HG03060 (cell line): ENCODE measurements at regions not wholly inside any gene's neighbourhood (a gene's known extent, or its start where the extent isn't known, plus 50 kb on each side); places are given as distances from the start of the nearest gene placed in this dataset.
"Not testable (repeated sequence)": the region's sequence is repeated elsewhere in the genome, so short reads cannot be mapped to it uniquely, and the experiment has no call there.

ENCODE experiments used
- ATAC-seq: cut with Tn5 transposase; IDR thresholded peaks from one replicate; pipeline ENCODE4 v1.9.1; 2021; ENCODE audit warnings: low read depth, moderate number of reproducible peaks; ENCODE audit not compliant: unreplicated experiment

- ATAC-seq: no peak
Observed at GRCh38 chr2:198654646-198655045, 803.1 kb downstream of the SATB2 start.

GRCh38 chr2:198653311-198653710, 804.4 kb downstream of the SATB2 start:
- no peak for ATAC-seq

GRCh38 chr2:198652461-198652860, 805.3 kb downstream of the SATB2 start:
- no peak for ATAC-seq

- ATAC-seq: no peak
Observed at GRCh38 chr2:198645816-198646215, 811.9 kb downstream of the SATB2 start.

- no peak for ATAC-seq
Observed at GRCh38 chr2:198641161-198641560, 816.6 kb downstream of the SATB2 start.

- ATAC-seq: no peak
Observed at GRCh38 chr2:198640463-198640862, 817.3 kb downstream of the SATB2 start.

GRCh38 chr2:198639580-198639979, 818.2 kb downstream of the SATB2 start:
- no peak for ATAC-seq

GRCh38 chr2:198638577-198638976, 819.2 kb downstream of the SATB2 start:
- no peak for ATAC-seq

GRCh38 chr2:198630384-198630783, 826.0 kb downstream of the PLCL1 start:
- ATAC-seq: no peak

- ATAC-seq: no peak
Observed at GRCh38 chr2:198628596-198628995, 824.2 kb downstream of the PLCL1 start.

GRCh38 chr2:198622986-198623730, 818.8 kb downstream of the PLCL1 start:
- no peak for ATAC-seq

- ATAC-seq: no peak
Observed at GRCh38 chr2:198615972-198616371, 811.6 kb downstream of the PLCL1 start.

GRCh38 chr2:198611201-198611600, 806.8 kb downstream of the PLCL1 start:
- ATAC-seq: no peak

- ATAC-seq: no peak
Observed at GRCh38 chr2:198604599-198604998, 800.2 kb downstream of the PLCL1 start.

- not testable (repeated sequence) for ATAC-seq
Observed at GRCh38 chr2:198602986-198603385, 798.6 kb downstream of the PLCL1 start.

GRCh38 chr2:198597648-198598047, 793.3 kb downstream of the PLCL1 start:
- ATAC-seq: no peak

GRCh38 chr2:198596985-198597384, 792.6 kb downstream of the PLCL1 start:
- no peak for ATAC-seq

GRCh38 chr2:198595721-198596120, 791.3 kb downstream of the PLCL1 start:
- no peak for ATAC-seq

- no peak for ATAC-seq
Observed at GRCh38 chr2:198591586-198591985, 787.2 kb downstream of the PLCL1 start.

GRCh38 chr2:198587741-198588140, 783.3 kb downstream of the PLCL1 start:
- ATAC-seq: no peak

GRCh38 chr2:198587240-198587639, 782.8 kb downstream of the PLCL1 start:
- no peak for ATAC-seq

GRCh38 chr2:198571393-198571792, 767.0 kb downstream of the PLCL1 start:
- ATAC-seq: no peak

GRCh38 chr2:198558176-198558575, 753.8 kb downstream of the PLCL1 start:
- no peak for ATAC-seq
